ENCODE measurements at regions not wholly inside any gene's neighbourhood (a gene's known extent, or its start where the extent isn't known, plus 50 kb on each side); places are given as distances from the start of the nearest gene placed in this dataset.
"Not testable (repeated sequence)": the region's sequence is repeated elsewhere in the genome, so short reads cannot be mapped to it uniquely, and the experiment has no call there.

DNA sequence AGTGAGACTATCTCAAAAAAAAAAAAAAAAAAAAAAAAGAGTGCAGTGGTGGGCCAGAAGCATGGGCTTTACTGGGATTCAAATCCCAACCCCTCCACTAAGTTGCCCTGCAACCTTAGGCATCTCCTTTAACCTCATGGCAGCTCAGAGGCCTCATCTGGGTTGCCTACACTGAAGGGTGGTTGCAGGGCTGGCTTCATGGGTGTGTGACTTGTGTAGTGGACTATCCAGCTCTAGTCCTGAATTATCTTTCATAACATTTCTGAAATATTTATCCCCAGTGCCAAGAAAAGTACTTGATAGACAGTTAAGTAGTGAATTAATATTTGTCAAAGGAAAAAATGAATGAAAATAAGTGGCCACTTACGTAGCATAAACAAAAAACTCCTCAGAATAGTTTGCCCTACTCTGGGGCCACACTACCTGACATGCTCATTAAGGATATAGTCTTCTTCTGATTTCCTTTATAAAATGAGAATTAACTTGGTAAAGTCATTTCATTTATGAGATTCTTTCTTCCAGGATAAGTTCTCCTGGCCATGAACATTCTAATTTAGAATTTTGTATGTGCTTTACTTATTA, 116.0 kb upstream of the SYT13 start:
- no peak for DNase-seq

DNA sequence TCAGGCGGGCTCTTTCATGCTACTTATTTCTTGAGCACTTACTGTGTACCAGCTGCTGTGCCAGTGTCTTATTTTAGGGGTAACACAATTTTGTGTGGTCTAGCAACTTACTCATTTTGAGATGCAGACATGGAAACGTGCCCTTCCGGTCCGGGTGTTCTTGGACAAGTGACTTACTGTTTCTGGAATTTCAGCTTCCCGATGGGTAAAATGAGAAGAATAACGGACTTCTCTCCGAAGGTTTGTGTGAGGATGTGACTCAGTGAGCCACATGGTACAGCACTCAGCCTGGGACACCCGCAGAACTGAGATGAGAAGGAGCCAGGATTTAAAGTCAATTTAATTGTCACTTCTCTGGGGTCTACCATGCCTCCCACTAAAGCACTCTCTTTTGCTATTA, 114.5 kb upstream of the SYT13 start:
- no peak for DNase-seq

DNA sequence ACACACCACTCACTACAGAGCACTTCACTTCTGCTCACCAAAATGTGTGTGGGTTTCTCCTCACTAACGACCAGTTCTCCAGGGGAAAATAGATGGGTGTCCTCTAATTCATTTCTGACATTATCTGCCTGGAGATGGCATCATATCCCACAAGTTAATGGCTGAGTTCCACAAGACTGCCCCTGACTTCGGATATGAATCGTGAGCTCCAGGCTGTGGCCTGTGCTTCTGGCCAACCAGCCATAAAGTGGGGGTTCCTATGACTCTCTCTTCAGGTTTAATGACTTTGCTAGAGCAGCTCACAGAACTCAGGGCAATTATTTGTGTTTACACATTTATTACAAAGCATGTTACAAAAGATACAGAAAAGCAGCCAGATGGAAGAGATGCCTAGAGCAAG, 113.0 kb upstream of the SYT13 start:
- DNase-seq, result no peak

DNA sequence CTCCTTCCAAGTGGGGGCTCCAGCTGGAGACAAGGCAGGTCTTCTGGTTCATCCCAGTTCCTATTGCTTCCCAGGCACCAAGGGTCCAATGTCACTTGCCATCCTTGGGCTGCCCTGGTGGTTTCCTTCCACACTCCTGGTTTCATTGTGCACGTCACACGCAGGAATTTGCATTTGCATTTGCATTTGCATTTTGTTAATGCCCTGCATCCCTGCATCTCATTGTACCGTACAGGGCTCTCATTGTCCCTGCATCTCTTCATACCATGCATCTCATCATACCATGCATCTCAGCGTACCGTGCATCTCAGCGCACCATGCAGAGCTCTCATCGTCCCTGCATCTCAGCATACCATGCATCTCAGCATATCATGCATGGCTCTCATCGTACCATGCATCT, 112.2 kb upstream of the SYT13 start:
- no peak for DNase-seq

DNA sequence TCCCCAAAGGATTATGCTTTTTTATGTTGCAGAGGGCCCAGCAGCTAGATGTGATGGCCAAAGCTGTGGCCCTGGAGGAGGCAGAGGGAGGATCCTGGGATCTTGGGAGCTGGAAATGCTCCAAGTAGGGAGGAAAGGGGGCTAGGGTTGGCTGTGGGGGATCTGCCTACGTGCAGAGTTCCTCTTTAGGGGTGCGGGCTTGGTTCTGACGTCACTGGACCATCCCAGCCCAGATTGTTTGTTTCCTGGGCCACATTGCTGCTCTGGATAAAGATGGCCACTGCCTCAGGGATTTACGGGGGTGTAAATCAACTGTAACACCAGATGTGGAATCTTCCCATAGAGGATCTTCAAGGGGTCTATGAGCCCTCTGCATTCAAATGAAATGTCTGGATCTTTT, 110.3 kb upstream of the SYT13 start:
- no peak for DNase-seq

DNA sequence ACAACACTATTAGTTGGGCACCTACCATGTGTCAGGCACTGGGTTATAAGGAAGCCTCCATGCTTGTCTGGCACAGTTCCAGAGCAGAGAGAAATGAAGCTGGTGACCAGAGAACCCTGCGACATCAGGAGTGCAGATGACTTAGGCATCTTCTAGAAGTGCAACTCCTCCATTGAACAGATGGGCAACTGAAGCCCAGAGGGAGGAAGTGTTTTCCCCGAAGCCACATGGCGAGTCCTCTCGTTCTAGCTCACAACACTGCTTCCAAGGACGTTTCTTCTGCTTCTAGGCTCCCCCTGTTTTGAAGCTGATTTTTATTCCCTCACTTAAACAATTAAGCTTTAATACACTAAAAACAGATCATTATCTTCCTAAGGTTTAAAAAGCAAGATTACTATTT, 109.8 kb upstream of the SYT13 start:
- DNase-seq, result no peak

DNA sequence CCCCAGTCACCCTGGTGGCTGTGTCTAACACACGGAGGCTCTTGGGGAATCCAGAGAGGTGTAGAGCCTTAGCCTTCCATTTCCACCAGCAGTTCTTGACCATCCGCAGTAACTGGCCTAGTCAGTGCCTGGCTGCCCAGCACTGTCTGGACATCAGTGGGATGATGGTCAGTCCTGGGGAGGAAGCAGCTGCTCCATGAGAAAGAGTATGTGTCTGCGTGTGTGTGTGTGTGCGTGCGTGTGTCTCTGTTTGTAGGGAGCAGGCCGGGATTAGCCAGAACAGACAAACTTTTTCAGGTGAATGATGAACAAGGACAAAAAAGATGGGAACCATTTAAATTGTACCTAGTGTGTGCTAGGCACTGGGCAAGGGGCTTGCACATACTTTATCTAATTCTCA, 109.3 kb upstream of the SYT13 start:
- DNase-seq, result no peak

DNA sequence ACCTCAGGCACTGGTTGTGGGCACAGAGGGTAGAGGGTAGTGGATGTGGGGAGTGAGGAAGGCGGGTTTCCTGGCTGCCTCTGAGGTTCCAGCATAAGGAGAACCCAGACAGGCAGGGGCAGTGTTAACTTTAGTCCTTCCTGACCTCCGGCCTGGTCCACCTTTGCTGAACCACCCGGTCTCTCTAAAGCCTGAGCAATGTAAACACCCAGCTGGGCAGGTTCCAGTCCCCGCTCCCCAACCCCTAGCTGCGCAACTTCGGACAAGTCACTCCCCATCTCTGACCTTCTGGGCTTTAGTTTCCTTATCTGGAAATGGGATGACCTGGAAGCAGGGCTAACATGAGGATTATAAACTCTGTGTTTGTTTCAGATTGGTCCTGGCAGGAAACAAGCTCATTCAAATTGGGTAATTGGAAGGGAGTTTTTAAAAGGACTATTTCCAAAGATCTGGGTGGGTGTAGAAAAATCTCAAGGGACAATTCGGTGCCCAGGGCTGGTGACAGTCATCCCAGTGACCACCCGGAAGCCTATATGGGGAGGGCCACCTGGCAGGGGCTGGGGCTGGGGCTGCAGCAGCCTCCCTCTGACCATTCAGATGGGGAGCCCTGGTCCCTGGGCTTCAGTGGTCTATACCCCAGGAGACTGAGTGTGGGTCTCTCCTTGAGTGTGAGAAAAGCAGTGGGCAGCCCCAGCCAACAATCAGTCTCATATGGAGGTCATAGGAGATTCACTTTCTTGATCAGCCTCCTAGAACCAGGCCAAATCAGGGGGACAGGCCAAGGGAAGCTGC, 108.3 kb upstream of the SYT13 start:
- no peak for DNase-seq

DNA sequence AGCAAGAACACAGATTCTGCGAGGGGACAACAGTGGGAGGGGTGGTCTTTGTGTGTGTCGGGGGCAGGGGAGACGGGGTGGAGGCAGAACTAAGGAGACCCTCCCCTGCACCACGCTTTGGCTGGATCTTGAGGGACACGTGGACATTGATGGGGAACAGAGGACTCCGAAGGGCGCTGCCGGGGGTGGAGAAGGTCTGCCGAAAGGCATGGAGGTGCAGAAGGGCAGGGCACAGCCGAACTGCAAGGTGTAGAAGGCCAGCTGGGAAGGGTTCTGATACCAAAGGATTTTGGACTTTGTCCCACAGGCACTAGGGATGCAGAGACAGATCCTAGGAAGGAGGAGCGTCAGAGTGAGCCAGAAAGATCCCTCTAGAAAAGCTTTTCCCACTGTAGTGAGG, 107.7 kb upstream of the SYT13 start:
- DNase-seq, result no peak

DNA sequence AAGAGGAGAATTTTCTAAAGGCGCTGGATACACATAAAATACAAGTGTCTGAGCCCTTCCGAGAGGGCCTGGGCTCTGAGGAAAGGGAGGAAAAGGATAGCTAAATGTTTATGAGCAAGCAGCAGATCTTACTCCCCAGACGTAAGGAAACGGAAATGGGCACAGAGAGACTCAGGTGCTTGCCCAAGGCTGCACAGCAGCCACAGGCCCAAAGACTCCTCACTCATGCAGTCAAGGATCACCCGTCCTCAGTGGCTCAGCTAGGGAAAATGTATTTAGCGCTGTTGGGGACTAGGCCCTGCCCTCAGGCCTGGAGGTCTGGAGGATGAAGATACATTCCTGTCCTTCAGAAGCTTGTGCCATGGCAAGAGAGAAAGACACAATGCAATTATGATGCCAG, 107.2 kb upstream of the SYT13 start:
- DNase-seq, result no peak

DNA sequence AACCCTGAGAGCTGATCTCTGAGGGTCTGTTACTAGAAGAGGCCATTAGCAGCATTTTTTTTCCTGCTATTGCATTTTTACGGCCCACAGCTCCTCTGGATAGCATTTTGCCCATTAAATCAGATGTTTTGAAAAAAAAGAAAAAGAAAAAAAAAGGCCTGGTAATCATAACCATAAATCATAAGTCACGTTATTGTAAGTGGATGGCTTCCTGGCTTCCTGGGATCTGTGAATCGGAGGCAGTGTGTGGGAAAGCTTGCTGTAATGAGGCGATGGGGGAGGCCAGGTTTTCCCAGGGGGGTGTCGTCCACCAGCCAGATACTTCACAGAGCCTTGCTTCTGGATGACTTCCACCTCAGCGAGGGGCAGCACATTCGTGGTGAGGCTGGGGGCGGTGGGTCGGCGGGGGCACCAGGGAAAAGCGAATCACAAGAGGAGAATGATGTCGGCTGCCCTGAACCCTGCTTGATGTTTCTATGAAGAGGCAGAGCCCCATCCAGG, 106.5 kb upstream of the SYT13 start:
- DNase-seq, result no peak

DNA sequence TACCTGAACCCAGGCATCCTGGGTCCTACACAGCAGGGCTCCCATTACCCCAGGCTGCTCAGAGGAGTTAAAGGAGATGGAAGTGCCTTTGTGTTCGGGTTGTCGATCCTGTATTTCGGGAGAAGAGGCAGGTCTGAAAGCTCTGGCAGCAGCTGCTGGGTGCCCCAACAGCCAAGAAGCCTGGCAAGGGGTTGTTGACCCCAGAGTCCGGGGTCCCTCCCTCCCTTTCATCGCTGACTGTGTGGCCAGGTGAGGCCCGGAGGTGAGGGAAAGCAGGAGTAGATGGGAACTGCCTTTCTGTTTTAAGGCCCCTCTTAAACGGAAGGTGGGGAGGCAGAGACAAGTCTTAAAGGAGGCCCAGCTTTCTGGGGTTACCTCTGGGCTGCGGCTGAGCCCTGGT, 106.0 kb upstream of the SYT13 start:
- DNase-seq, result no peak

DNA sequence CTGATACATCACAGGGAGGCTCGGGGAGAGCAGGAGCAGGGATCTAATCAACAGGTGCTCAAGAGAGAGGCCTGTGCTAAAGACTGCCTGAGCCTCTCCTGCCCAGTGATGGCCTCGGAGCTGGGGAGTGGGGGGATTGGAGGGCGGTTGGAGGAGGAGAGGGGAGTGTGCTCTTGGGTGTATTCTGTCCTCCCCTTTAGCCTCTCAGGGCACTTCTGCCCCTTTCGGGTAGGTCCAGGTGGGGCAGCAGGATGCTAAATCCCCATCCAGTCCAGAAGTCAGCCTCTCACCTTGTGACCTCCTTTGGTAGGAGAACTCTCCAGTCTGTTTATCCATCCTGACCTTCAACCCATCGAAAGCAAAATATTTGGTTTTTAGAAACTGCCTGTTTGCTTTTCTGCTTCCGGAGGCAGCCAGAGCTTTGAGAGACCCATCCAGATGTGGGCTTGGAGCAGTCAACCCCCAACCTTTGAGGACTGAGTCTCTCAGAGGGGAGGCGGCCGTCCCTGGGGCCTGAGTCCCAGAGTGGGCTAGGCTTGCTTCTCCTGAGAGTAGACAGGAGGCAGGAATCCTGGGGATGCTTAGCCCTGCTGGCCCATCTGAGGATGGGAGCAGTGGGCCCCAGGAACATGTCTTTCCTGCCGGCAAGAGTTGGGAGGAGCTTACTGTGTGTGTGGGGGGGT, 105.2 kb upstream of the SYT13 start:
- DNase-seq, result no peak

DNA sequence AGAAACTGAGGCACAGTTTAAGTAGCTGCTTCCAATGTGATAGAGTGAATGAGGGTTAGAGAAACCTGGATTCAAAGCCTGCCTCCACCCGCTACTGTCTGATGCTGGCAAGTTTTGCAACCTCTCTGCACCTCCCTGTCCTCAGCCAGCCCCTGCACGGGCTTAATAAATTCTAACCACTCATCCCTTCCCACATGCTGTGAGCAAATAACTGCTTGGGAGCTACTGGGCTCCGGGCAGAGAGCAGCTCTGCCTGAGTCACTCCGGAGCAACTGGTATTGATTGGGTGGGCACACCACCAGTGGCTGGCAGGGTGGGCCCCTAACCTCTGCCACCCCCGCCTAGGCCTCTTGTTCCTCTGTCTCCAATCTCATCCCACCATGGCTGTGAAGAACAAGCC, 104.3 kb upstream of the SYT13 start:
- DNase-seq, result no peak

DNA sequence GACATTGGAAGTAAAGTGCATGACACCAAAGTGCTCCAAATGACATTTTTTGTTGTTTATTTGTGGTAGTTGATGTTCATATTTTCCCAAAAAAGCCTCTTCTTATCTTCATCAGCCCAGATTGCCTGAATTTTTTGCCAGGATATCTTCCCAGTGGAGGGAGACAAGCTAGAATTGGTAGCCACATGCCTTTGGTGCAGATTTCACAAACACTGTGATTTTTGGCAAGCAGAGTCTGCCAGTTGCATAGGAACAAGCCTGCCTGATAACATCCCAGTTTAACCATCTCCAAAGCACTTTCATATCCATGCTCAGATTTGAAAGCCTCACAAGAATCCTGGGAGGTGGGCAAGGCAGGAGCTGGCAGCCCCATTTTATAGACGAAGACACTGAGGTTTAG, 102.3 kb upstream of the SYT13 start:
- no peak for DNase-seq

DNA sequence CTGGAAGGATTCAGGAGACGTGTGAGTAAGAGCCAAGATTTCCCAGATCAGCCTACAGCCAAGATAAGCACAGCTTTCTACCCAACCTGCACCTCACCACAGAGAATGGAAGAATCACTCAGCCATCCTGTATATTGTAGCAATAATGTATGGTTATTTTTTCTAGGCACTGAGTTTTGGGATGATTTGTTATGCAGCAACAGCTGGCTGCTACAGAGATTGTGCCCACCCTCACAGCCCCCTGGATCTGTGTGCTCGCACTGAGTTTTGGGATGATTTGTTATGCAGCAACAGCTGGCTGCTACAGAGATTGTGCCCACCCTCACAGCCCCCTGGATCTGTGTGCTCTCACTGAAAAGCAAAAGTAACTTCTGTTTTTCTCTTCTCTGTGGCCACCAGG, 101.7 kb upstream of the SYT13 start:
- not testable (repeated sequence) for DNase-seq

DNA sequence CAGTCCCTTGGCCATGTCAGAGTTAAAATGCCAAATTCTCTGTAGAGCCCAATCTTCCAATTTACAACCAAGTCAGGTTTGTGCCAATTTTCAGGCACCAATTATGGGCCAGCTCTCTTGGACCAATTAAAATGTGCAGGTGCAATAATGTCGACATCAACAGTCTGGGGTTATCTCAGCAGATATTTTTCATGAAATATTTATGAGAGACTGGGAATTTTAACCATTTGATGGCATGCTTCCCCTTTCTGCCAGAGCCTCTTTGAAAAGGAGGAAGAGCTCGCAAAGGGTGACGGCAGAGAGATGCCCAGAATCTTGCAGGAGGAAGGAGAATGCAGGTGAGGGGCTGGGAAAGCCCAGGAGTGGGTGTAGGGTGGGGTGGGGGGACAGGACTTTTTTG, 100.8 kb upstream of the SYT13 start:
- DNase-seq, result no peak

DNA sequence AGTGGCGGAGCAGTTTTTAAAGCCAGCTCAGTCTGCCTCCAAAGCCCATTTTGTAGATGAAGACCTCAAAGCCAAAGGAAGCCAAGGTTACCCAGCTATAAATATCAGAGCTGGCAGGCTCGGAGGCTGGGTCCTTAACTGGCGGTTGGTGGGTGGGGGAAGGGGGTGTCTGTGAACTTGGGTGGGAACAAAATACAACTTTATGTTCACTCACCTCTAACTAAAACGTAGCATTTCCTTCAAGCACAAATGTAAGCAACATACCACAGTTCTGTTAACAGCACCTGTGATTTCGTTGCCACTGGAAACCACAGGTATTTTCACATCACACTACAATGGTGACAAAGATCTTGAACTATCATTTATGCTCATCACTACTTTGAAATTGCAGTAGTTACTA, 99.7 kb upstream of the SYT13 start:
- no peak for DNase-seq

DNA sequence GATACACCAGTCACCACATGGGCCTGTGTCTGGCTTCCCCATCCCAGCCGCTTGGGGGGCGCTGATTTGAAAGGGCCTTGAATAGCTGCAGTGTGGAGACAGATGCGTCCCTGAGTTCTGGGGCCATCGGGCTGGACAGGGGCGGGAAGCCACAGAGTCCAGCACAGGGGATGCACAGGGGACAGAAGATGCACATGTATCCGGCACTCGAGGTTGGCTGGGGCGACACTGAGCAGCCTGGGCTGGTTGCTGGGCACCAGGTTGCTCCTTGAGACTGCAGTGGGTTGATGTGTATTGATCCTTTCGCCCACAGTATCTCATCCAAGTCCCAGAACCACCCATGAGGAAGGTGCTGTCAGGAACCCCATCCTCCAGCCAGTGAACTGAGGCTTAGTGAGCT, 99.3 kb upstream of the SYT13 start:
- DNase-seq, result no peak

DNA sequence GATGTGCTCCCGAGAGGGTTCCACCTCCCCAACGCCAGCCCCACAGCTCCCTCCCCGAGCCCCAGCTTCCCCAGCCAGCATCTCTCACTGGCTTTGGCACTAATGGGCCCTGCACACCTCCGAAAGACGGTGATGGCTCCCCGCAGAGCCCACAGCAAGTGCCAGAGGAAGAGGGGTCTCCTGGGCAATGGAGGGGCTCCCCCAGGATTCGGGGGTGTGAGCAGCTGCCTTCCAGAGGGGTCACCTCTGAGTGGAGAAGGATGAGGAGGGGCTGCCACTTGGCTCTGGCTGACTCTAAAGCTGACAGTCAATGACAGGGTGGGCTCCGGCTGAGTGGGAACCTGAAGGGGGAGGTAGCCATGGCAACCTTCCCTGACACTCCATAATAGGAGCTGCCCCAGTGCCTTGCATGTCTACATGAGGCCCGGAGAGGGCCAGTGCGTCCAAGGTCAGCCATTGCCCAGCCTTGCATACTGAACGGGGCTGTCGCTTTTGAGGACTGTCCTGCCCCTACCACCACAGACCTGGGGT, 98.6 kb upstream of the SYT13 start:
- DNase-seq, result no peak

DNA sequence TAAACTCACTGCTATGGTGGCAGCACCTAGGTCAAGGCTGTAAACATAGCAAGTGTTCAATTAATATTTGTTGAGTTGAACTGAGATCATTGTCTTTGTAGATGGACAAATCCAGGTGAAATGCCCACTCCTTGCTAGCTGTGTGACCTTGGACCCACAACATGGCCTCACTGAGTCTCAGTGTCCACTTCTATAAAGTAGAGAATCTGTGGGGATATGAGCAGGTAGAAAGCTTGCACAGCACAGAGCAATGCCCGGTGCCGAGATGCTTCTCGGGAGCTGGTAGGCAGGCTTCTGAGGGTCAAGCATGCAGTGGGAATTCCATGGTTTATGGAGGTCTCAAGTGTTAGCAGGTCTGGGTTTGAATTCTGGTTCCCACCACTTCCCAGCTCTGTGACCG, 97.9 kb upstream of the SYT13 start:
- DNase-seq, result no peak

DNA sequence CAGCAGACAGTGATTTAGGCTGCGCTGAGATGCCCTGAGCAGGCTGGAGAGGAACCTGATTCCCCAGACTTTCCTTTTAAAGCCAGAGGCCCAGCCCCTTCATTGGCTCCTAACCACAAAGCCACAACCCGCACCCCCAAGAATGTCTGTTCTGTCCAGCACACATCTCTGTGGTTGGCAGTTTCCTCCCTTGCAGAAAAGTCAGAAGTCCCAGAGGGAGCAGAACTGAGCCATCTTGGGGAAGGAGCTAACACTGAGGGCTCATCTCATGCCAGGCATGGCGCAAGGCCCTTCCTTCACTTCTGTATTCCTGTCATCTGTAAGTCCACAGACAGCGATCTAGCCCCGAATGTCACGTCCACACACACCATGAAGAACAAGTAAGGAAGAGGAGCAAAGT, 97.1 kb upstream of the SYT13 start:
- no peak for DNase-seq

DNA sequence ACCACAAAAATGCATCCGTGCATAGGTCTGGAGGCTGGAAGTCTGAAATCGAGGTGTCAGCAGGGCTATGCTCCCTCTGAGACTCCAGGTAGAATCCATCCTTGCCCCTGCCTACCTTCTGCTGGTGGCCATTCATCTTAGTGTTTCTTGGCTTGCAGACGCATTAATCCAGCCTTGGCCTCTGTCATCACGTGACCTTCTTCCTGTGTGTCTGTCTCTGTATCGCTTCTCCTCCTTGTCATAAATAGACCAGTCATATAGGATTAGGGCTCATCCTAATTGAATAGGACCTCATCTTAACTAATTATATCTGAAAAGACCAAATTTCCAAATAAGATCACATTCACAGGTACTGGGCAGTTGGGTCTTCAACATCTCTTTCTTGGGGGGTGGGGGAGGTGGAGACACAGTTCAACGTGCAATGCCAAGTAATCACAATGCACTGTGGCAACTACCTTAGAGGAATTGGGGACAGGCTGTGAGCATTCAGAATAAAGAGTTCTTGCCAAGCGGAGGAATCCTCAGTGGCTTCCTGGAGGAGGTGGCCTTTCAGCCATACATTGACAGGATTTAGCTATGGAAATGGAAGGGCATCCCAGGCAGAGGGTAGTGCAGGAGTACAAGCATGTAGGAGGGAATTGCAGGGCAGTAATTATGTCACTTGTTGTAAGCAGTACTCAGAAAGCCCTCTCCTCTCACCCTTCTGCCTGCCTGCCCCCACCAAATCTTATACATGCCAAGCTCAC, 96.2 kb upstream of the SYT13 start:
- no peak for DNase-seq

Measured in NCI-H187 (cell line).